ACC112 (cell line): ENCODE measurements at regions not wholly inside any gene's neighbourhood (a gene's known extent, or its start where the extent isn't known, plus 50 kb on each side); places are given as distances from the start of the nearest gene placed in this dataset.

Source experiments
- H2AFZ ChIP-seq: fragments of 200-600 bp; sonication (generic); one replicate; pipeline ENCODE4 v1.6.0; 2017; ENCODE audit warnings: antibody characterized with exemption, low read length; ENCODE audit not compliant: unreplicated experiment
- H3K27ac ChIP-seq: fragments of 200-600 bp; sonication (generic); 2 replicates; pipeline ENCODE4 v1.5.1; 2014; ENCODE audit warnings: low read depth, mild to moderate bottlenecking, antibody characterized with exemption, low read length, moderate library complexity
- H3K27me3 ChIP-seq: fragments of 200-600 bp; sonication (generic); 2 replicates; pipeline ENCODE4 v1.6.1; 2014; ENCODE audit warnings: mild to moderate bottlenecking, antibody characterized with exemption, low read length, moderate library complexity, mixed read lengths; ENCODE audit not compliant: insufficient read depth
- H3K36me3 ChIP-seq: fragments of 200-600 bp; sonication (generic); 2 replicates; pipeline ENCODE4 v1.6.1; 2016; ENCODE audit warnings: mild to moderate bottlenecking, antibody characterized with exemption, low read length, moderate library complexity, mixed read lengths; ENCODE audit not compliant: insufficient read depth
- H3K4me1 ChIP-seq: fragments of 200-600 bp; sonication (generic); one replicate; pipeline ENCODE4 v1.6.1; 2016; ENCODE audit warnings: low read length, mixed read lengths; ENCODE audit not compliant: insufficient read depth, unreplicated experiment, control insufficient read depth
- H3K4me3 ChIP-seq: fragments of 200-600 bp; sonication (generic); 2 replicates; pipeline ENCODE4 v1.5.1; 2014; ENCODE audit warnings: mild to moderate bottlenecking, low read depth, low read length
- H3K79me2 ChIP-seq: fragments of 200-600 bp; sonication (generic); one replicate; pipeline ENCODE4 v1.6.0; 2016; ENCODE audit warnings: low read length; ENCODE audit not compliant: control insufficient read depth, unreplicated experiment, insufficient read depth

DNA sequence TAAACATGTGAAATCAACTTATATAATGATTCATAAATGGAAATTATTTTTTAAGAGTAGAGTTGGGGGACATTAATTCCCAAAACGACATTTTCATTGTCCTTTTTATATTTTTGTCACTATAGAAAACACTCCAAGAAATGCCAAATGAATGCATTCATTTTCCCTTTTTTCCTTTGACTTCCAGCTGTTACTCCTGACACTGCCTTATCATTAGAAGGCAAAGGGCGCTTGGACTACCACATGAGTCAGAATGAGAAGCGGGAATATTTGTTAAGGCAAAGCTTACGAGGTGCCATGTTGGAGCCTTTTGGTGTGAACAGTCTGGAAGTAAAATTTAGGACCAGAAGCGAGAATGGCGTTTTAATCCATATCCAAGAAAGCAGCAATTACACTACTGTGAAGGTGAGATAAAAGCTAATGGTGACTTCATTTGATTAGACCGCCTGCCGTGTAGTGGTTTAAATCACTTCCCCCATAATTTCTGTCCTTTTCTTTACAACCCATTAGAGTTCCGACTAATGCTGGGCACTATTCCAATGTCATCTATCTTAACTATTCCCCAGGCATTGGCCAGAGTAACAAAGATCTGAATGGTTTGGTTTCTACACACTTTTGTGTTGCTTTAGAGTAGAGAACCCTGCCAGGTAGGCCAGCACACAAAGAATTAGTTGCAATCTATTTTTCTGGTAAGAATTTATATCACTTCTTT, 166.7 kb downstream of the FAT4 start:
- Histone ChIP-seq H3K27me3 (no peaks in the 10 kb centered on the region), H3K4me1 (no peaks in the 10 kb centered on the region), H2AFZ (no peak overlapping the region), H3K79me2 (no peaks in the 10 kb centered on the region), H3K4me3 (no peak overlapping the region), H3K36me3 (peaks cover 14% of the 10 kb centered on the region), H3K27ac (no peak overlapping the region)

DNA sequence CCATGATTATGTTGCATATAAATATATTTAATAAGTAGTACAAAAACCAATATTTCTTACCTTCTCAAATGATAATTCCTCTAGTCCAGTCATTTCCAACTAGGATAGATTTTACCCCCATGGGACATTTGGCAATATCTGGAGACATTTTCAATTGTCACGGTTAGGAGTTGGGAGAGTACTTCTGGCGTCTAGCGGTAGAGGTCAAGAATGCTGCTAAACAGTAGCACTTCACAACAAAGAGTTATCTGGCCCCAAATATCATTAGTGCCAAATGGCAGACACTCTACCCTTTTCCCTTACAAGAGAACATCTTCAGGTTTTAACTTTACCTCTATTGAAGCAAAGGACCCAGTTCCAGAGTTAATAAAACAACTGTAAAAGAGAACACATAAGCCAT, 168.1 kb downstream of the FAT4 start:
- Histone ChIP-seq H3K36me3 (peaks cover 19% of the 10 kb centered on the region), H3K27me3 (no peaks in the 10 kb centered on the region), H2AFZ (no peak overlapping the region), H3K27ac (no peak overlapping the region), H3K79me2 (no peaks in the 10 kb centered on the region), H3K4me3 (no peak overlapping the region), H3K4me1 (no peaks in the 10 kb centered on the region)

DNA sequence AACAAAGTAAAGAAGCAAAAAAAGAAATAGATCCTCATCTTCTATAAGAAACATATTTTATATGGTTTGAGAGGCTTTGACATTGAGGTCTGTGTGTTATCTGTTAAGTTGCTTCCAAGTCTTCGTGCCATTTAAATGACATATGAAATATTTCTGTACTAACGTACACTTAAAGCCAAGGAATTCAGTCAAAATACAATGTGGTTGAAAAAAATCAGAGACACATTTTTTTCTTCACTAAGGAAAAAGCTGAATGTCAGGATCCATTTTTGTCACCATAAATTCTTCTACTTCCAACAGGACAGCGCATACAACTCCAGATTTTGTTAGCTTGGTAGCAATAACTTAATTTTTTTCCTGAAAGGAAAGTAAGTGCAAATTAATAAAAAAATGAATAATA, 168.5 kb downstream of the FAT4 start:
- Histone ChIP-seq H3K4me1 (no peaks in the 10 kb centered on the region), H3K36me3 (peaks cover 23% of the 10 kb centered on the region), H3K27me3 (no peaks in the 10 kb centered on the region), H3K4me3 (no peak overlapping the region), H3K79me2 (no peaks in the 10 kb centered on the region), H3K27ac (no peak overlapping the region), H2AFZ (no peak overlapping the region)

DNA sequence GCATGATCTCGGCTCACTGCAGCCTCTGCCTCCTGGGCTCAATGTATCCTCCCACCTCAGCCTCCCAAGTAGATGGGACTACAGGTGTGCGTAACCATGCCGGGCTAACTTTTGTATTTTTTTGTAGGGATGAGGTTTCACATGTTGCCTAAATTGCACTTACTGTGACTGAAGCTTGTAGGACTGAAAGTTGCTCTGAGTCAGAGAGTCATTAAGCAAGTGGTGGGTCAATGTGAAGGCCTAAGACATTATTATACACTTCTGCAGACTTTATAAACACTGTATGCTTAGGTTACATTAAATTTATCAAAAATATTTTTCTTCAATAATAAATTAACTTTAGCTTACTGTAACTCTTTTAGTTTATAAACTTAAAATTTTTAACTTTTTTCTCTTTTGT, 170.2 kb downstream of the FAT4 start:
- H2AFZ ChIP-seq, result no peak overlapping the region
- no peak overlapping the region for H3K27ac ChIP-seq
- peaks cover 25% of the 10 kb centered on the region for H3K36me3 ChIP-seq
- H3K79me2 ChIP-seq, result no peaks in the 10 kb centered on the region
- no peaks in the 10 kb centered on the region for H3K27me3 ChIP-seq
- no peaks in the 10 kb centered on the region for H3K4me1 ChIP-seq
- no peak overlapping the region for H3K4me3 ChIP-seq

DNA sequence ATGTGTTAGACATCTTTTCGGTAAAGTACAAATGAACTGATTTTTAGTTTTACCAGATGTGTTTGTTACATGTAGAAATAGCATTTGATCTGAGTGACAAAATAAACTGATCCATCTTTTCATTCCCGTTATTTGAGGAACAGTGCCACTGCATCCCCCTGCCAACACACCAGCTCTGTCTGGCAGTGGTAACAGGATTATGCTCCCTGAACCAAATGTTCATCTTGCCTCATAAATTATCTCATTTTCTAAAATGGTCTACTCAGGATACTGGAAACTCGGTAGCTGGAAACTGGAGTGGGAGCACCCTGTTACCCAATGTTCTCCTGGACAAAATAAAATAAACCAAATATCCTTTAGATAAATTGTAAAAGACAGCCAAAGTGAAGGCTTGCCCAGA, 171.6 kb downstream of the FAT4 start:
- Histone ChIP-seq H3K36me3 (peaks cover 20% of the 10 kb centered on the region), H3K27ac (no peak overlapping the region), H2AFZ (no peak overlapping the region), H3K4me1 (no peaks in the 10 kb centered on the region), H3K4me3 (no peak overlapping the region), H3K27me3 (no peaks in the 10 kb centered on the region), H3K79me2 (no peaks in the 10 kb centered on the region)

DNA sequence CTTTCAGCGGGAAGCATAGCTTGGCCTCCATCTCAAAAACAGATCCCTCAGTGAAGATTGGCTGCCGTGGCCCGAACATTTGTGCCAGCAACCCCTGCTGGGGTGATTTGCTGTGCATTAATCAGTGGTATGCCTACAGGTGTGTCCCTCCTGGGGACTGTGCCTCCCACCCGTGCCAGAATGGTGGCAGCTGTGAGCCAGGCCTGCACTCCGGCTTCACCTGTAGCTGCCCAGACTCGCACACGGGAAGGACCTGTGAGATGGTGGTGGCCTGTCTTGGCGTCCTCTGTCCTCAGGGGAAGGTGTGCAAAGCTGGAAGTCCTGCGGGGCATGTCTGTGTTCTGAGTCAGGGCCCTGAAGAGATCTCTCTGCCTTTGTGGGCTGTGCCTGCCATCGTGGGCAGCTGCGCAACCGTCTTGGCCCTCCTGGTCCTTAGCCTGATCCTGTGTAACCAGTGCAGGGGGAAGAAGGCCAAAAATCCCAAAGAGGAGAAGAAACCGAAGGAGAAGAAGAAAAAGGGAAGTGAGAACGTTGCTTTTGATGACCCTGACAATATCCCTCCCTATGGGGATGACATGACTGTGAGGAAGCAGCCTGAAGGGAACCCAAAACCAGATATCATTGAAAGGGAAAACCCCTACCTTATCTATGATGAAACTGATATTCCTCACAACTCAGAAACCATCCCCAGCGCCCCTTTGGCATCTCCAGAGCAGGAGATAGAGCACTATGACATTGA, 175.4 kb downstream of the FAT4 start:
- Histone ChIP-seq H3K4me3 (no peak overlapping the region), H3K27ac (no peak overlapping the region), H3K36me3 (peaks cover 11% of the 10 kb centered on the region; the same call in 1 of the 2 replicates), H3K27me3 (no peaks in the 10 kb centered on the region), H3K4me1 (no peaks in the 10 kb centered on the region), H3K79me2 (no peaks in the 10 kb centered on the region), H2AFZ (no peak overlapping the region)

DNA sequence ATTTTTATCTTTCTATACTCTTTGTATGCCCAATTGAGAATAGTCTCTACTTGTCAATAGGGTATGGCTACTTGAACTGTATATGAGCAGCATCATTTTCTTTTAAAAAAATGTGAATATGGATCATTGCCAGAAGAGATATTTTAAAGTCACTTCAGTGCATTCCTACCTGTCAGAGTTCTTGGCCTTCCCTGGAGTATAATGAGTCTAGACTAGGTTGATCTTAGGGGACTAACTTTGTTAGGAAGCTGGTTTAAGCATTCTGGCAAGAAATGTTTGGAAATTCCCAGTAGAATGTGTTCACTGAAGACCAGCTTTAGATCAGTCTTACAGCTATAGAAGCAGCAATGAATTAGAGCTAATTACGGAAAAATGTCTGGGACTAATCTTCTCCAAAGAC, 178.2 kb downstream of the FAT4 start:
- no peak overlapping the region for H2AFZ ChIP-seq
- no peak overlapping the region for H3K27ac ChIP-seq
- peaks cover 5% of the 10 kb centered on the region; the same call in 1 of the 2 replicates for H3K36me3 ChIP-seq
- no peaks in the 10 kb centered on the region for H3K27me3 ChIP-seq
- H3K4me3 ChIP-seq, result no peak overlapping the region
- no peaks in the 10 kb centered on the region for H3K4me1 ChIP-seq
- no peaks in the 10 kb centered on the region for H3K79me2 ChIP-seq

DNA sequence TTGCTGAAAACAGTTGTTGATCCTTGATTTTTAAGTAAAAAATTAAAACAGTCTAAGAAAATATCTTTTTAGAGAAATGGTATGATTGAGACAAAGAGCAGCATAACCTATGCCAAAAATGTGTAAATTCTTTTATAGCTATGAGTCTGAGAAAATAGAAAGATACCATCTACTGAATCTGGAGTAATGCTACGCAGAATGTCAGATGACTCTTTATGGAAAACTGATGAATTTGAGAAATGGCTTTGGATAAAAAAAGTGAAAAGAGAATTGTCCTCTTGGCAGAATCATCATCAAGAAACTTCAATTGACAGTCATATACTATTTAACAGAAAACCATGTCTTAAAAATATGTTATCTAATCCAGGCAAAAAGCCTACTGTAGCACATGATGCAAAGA, 183.1 kb downstream of the FAT4 start:
- Histone ChIP-seq H3K36me3 (no peaks in the 10 kb centered on the region), H3K79me2 (no peaks in the 10 kb centered on the region), H3K27ac (no peak overlapping the region), H3K4me3 (no peak overlapping the region), H3K27me3 (no peaks in the 10 kb centered on the region), H2AFZ (no peak overlapping the region), H3K4me1 (no peaks in the 10 kb centered on the region)

DNA sequence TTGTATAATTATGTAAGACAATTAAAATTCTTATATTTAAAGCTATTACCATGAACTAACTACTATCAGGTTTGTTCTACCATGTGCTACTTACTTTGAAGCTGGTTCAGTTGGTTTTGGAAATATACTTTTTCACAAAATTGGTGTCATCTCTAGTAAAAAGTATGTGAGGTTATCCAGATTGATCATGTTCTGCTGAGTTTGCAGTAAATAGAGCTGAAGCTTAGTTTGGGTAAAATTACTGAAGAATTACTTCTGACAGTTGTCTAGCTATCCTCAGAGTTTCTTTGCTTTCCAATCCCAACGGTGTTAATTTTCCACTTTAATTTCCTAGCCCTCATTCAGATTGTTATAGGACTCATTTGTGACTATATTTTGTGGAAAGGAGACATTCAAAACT, 184.2 kb downstream of the FAT4 start:
- Histone ChIP-seq H3K27ac (no peak overlapping the region), H3K79me2 (no peaks in the 10 kb centered on the region), H3K4me1 (no peaks in the 10 kb centered on the region), H2AFZ (no peak overlapping the region), H3K36me3 (no peaks in the 10 kb centered on the region), H3K4me3 (no peak overlapping the region), H3K27me3 (no peaks in the 10 kb centered on the region)

DNA sequence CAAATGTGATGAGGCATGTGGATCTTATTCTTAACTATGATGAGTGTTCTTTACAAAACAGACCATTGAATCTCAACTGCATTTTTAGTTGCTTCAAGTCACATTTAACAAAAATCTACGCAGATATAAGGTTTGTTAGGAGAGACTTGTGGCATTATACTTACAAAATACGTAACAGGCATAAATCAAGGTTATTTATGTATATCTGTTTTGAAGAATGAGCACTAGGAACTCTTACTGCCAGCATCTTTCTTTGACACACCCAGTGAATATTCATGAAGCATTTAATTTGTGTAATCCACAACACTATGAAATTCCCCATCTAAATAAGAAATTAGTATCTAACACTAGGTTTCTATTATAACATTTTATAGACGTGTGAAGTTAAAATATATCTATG, 186.3 kb downstream of the FAT4 start:
- Histone ChIP-seq H3K4me3 (no peak overlapping the region), H3K27me3 (no peaks in the 10 kb centered on the region), H3K4me1 (no peaks in the 10 kb centered on the region), H3K27ac (no peak overlapping the region), H3K36me3 (no peaks in the 10 kb centered on the region), H2AFZ (no peak overlapping the region), H3K79me2 (no peaks in the 10 kb centered on the region)

DNA sequence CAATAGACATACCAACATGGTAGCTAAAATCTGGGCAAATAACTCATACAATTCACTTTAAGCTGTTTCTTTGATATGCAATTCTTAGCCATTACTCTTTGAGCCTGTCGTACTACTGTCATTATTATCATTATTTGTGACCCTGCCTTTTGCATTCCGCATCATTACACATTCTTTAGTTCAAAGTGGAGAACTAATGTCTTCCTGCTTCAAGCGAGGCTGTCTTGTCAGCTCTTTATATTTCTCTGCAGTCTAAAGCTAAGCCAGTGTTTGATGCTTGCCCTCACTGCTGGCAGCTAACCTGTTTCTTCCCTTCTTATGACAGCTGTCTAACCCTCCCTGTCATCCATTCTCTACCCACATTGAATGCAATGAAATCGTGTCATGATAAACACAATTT, 186.8 kb downstream of the FAT4 start:
- no peaks in the 10 kb centered on the region for H3K27me3 ChIP-seq
- H2AFZ ChIP-seq, result no peak overlapping the region
- no peaks in the 10 kb centered on the region for H3K79me2 ChIP-seq
- no peak overlapping the region for H3K27ac ChIP-seq
- no peaks in the 10 kb centered on the region for H3K4me1 ChIP-seq
- H3K4me3 ChIP-seq, result no peak overlapping the region
- H3K36me3 ChIP-seq, result no peaks in the 10 kb centered on the region
